ENCODE measurements at regions not wholly inside any gene's neighbourhood (a gene's known extent, or its start where the extent isn't known, plus 50 kb on each side); places are given as distances from the start of the nearest gene placed in this dataset.

DNA sequence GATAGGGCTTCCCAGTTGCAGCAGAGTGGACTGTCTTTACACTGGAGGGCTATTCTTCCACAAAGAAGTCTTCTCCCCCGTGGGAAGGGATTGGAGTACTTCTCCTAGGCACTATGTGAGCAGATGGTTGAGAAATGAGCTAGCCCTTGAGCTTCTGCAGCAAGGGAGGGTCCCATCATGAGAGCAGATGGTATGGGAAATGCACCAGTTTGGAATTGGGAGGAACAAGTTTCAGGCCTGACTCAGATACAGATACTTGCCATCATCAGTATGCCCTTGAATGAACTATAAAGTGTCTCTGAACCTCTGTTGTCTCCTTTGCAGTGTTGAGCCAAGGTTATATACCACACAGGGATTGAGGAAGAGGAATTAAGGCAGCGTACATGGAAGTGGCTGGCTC, 757.4 kb downstream of the RNF144A start:
- TF ChIP-seq, protein P1, sequence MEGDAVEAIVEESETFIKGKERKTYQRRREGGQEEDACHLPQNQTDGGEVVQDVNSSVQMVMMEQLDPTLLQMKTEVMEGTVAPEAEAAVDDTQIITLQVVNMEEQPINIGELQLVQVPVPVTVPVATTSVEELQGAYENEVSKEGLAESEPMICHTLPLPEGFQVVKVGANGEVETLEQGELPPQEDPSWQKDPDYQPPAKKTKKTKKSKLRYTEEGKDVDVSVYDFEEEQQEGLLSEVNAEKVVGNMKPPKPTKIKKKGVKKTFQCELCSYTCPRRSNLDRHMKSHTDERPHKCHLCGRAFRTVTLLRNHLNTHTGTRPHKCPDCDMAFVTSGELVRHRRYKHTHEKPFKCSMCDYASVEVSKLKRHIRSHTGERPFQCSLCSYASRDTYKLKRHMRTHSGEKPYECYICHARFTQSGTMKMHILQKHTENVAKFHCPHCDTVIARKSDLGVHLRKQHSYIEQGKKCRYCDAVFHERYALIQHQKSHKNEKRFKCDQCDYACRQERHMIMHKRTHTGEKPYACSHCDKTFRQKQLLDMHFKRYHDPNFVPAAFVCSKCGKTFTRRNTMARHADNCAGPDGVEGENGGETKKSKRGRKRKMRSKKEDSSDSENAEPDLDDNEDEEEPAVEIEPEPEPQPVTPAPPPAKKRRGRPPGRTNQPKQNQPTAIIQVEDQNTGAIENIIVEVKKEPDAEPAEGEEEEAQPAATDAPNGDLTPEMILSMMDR (IDR thresholded peaks at IDR 0.05): no peak
- no peaks in the 10 kb centered on the region; the same call in 1 of the 2 replicates for H3K9me3 Mint-ChIP-seq
- no peak for DNase-seq
- no peak overlapping the region for H3K27ac Mint-ChIP-seq
- no peak overlapping the region for H3K4me3 Mint-ChIP-seq
- H3K4me1 Mint-ChIP-seq (ENCODE audit: low read depth): peaks cover 18% of the 10 kb centered on the region; the same call in 1 of the 2 replicates
- H3K36me3 Mint-ChIP-seq (ENCODE audit: low read depth): no peaks in the 10 kb centered on the region
- H3K27me3 Mint-ChIP-seq (ENCODE audit: insufficient read depth): peaks cover 3% of the 10 kb centered on the region

DNA sequence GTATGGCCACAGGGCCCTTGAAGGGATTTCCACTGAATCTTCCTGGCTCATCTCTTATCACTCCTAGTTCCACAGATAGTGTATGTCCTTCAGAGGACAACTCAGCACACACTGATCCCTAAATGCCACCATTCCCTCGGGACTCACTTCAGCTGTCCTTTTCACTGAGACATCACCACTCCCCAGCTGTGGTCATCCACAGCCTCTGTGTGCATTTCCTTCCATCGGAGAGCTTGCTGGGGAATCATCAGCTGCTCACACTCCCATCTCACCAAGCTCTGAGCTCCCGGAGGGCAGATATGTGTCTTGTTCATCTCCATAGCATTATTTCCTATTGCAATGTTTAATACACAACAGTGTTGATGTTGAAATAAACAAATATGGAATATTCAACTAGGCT, 759.5 kb downstream of the RNF144A start:
- no peak for DNase-seq
- H3K36me3 Mint-ChIP-seq (ENCODE audit: low read depth): no peaks in the 10 kb centered on the region
- H3K27ac Mint-ChIP-seq: no peak overlapping the region
- no peaks in the 10 kb centered on the region; the same call in 1 of the 2 replicates for H3K27me3 Mint-ChIP-seq (ENCODE audit: insufficient read depth)
- H3K4me3 Mint-ChIP-seq: no peak overlapping the region
- TF ChIP-seq, protein P1 (IDR thresholded peaks at IDR 0.05): no peak
- H3K9me3 Mint-ChIP-seq: no peaks in the 10 kb centered on the region; the same call in 1 of the 2 replicates
- peaks cover 12% of the 10 kb centered on the region; the same call in 1 of the 2 replicates for H3K4me1 Mint-ChIP-seq (ENCODE audit: low read depth)

DNA sequence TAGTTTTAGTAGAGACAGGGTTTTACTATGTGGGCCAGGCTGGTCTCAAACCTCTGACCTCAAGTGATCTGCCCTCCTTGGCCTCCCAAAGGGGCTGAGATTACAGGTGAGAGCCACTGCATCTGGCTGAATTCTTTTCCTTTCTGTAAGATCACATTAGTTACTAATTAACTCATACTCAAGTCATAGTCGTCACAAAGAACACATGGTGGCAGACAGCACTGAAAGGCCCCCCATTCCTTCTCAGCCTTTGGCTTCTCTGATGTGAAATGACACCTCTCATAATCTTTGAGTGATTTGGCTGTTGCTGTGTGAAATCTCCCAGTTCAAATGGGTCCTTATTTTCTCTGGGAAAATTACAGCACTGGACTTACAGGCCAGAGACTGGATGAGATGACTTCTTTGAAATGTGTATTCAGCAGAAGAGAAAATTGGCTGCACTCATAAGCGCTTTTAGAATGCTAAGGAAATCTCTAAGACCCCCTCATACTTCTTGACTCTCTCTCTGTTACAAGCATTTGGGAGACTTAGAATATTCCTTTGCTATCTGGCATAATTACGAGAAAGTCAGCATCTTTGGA, 764.8 kb downstream of the RNF144A start:
- H3K4me1 Mint-ChIP-seq (ENCODE audit: low read depth): peaks cover 31% of the 10 kb centered on the region
- H3K36me3 Mint-ChIP-seq (ENCODE audit: low read depth): no peaks in the 10 kb centered on the region; the same call in 1 of the 2 replicates
- H3K27me3 Mint-ChIP-seq (ENCODE audit: insufficient read depth): no peaks in the 10 kb centered on the region; the same call in 1 of the 2 replicates
- TF ChIP-seq, protein P1 (IDR thresholded peaks at IDR 0.05): no peak
- no peak for DNase-seq
- H3K4me3 Mint-ChIP-seq: no peak overlapping the region
- H3K27ac Mint-ChIP-seq: no peak overlapping the region
- H3K9me3 Mint-ChIP-seq: no peaks in the 10 kb centered on the region

DNA sequence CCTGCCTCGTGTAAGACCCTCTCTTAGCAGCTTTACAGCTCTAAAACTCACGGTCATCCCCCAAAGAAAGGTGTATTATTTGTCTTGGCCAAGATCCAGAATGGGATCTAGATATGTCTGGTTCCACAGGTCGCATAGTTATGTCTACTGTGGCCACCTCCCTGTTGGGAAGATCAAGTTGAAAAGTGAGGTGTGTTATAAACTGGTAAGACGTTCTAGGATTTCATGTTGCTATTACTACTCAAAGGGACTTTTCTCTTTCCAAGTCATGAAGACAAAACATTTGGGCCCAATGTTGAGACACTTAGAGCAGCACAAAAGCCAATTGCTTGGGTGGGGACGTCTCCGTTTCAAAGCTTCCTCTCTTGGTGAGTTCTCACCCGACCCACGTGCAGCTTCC, 766.0 kb downstream of the RNF144A start:
- H3K4me3 Mint-ChIP-seq: no peak overlapping the region
- H3K27ac Mint-ChIP-seq: no peak overlapping the region
- no peaks in the 10 kb centered on the region for H3K9me3 Mint-ChIP-seq
- no peaks in the 10 kb centered on the region; the same call in 1 of the 2 replicates for H3K27me3 Mint-ChIP-seq (ENCODE audit: insufficient read depth)
- DNase-seq: no peak
- peaks cover 41% of the 10 kb centered on the region for H3K4me1 Mint-ChIP-seq (ENCODE audit: low read depth)
- H3K36me3 Mint-ChIP-seq (ENCODE audit: low read depth): no peaks in the 10 kb centered on the region; the same call in 1 of the 2 replicates
- TF ChIP-seq, protein P1 (IDR thresholded peaks at IDR 0.05): no peak

DNA sequence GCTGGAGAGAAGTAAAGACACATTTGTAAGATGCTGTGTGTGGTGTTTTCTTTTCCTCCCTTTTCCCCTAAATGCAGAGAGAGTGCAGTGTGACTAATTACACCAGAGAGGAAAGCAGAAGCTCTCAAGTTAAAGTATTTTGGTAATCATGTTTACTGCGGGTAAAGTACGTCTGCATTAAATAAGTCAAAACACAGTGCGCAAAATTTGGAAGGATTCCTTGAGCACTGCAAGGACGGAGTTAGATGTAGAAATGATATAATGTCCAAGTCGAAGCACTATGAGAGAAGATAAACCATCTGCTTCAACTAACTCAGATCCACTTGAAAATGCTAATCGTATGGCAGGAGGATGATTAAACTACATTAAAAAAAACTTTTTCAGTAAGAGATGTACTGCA, 766.5 kb downstream of the RNF144A start:
- TF ChIP-seq, protein P1 (IDR thresholded peaks at IDR 0.05): no peak
- no peaks in the 10 kb centered on the region; the same call in 1 of the 2 replicates for H3K27me3 Mint-ChIP-seq (ENCODE audit: insufficient read depth)
- H3K9me3 Mint-ChIP-seq: no peaks in the 10 kb centered on the region
- DNase-seq: no peak
- peaks cover 44% of the 10 kb centered on the region for H3K4me1 Mint-ChIP-seq (ENCODE audit: low read depth)
- no peak overlapping the region for H3K4me3 Mint-ChIP-seq
- no peak overlapping the region for H3K27ac Mint-ChIP-seq
- no peaks in the 10 kb centered on the region; the same call in 1 of the 2 replicates for H3K36me3 Mint-ChIP-seq (ENCODE audit: low read depth)

All from HFFc6 (cell line).